T-helper 2 cell treated with Interferon-gamma antibody and Interleukin-4, amounts not matched to agents 5 μg/mL and 100 μg/mL, for 36 hours (primary cell): ENCODE measurements at regions not wholly inside any gene's neighbourhood (a gene's known extent, or its start where the extent isn't known, plus 50 kb on each side); places are given as distances from the start of the nearest gene placed in this dataset.
"Not testable (repeated sequence)": the region's sequence is repeated elsewhere in the genome, so short reads cannot be mapped to it uniquely, and the experiment has no call there.

Experiments
- DNase-seq: peaks from one replicate; pipeline ENCODE4 v3.0.0; 2021; ENCODE audit warnings: low spot score
- H3K27ac Mint-ChIP-seq: one replicate; pipeline ENCODE4 v1.8.0; 2021; ENCODE audit warnings: mild to moderate bottlenecking, mixed read lengths
- H3K27me3 Mint-ChIP-seq: one replicate; pipeline ENCODE4 v1.8.0; 2021; ENCODE audit warnings: low read depth, mixed read lengths
- H3K36me3 Mint-ChIP-seq: one replicate; pipeline ENCODE4 v1.8.0; 2021; ENCODE audit warnings: low read depth, mixed read lengths
- H3K4me1 Mint-ChIP-seq: one replicate; pipeline ENCODE4 v1.8.0; 2021; ENCODE audit warnings: low read depth, mixed read lengths
- H3K4me3 Mint-ChIP-seq: one replicate; pipeline ENCODE4 v1.8.0; 2022; ENCODE audit warnings: mild to moderate bottlenecking, moderate library complexity, mixed read lengths
- H3K9me3 Mint-ChIP-seq: one replicate; pipeline ENCODE4 v1.8.0; 2021; ENCODE audit warnings: mixed read lengths

DNA sequence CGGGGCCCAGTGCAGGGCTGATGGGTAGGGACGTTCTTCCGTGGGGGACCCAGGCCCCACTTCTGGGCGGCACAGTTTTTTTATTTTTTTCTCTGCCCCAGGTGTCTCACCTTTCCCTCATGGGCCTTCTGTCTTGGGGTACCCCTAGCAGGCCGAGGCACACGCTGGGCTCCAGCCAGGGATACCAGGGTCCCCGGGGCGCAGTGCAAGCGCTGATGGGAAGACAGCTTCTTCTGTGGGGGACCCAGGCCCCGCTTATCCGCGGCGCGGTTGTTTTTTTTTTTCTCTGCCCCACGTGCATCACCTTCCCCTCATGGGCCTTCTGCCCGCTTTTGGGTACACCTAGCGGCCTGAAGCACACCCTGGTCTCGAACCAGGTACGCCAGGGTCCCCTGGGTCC, 1481.0 kb upstream of the TPTE start:
- H3K27me3 Mint-ChIP-seq, H3K4me3 Mint-ChIP-seq, H3K36me3 Mint-ChIP-seq, H3K9me3 Mint-ChIP-seq, H3K27ac Mint-ChIP-seq, DNase-seq, H3K4me1 Mint-ChIP-seq: not testable (repeated sequence)

- not testable (repeated sequence) for DNase-seq, H3K36me3 Mint-ChIP-seq, H3K4me1 Mint-ChIP-seq, H3K27me3 Mint-ChIP-seq, H3K27ac Mint-ChIP-seq, H3K9me3 Mint-ChIP-seq, H3K4me3 Mint-ChIP-seq
Measured at GRCh38 chr21:9041175-9041948, 1480.0 kb upstream of the TPTE start.

DNA sequence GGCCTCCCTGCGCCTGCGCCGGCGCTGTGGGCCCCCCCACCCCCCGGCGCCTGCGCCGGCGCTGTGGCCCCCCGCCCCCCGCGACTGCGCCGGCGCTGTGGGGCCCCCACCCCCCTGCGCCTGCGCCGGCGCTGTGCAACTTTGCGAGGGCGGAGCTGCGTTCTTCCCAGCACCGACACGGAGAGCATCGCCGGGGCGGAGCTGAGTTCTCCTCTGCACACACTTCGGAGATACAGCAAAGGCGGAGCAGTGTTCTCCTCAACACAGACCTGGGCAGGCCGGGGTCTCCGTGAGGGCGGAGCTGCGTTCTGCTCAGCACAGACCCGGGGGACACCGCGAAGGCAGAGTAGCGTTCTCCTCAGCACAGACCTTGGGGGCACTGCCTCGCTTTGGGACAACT, 1478.3 kb upstream of the TPTE start:
- not testable (repeated sequence) for H3K27ac Mint-ChIP-seq, H3K9me3 Mint-ChIP-seq, H3K4me3 Mint-ChIP-seq, H3K27me3 Mint-ChIP-seq, DNase-seq, H3K4me1 Mint-ChIP-seq, H3K36me3 Mint-ChIP-seq

DNA sequence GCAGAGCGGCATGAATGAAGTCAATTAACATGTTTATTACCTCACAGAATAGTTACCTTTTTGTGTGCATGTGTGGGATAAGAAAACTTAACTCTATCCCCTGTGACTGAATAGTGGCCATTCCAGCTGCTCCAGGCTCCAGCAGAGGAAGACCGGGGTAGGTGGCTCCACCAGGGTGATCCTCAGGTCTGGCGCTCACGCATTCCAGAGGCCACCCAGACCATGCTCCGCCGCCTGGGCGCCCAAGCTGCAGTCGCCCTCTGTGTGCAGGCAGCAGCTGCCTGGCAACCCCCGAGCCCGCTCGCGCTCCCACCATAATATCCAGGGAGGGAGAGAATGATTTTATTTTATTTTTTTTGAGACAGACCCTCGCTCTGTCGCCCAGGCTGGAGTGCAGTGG, 1474.5 kb upstream of the TPTE start:
- not testable (repeated sequence) for H3K9me3 Mint-ChIP-seq, H3K4me3 Mint-ChIP-seq, H3K27ac Mint-ChIP-seq, H3K27me3 Mint-ChIP-seq, H3K4me1 Mint-ChIP-seq, DNase-seq, H3K36me3 Mint-ChIP-seq

DNA sequence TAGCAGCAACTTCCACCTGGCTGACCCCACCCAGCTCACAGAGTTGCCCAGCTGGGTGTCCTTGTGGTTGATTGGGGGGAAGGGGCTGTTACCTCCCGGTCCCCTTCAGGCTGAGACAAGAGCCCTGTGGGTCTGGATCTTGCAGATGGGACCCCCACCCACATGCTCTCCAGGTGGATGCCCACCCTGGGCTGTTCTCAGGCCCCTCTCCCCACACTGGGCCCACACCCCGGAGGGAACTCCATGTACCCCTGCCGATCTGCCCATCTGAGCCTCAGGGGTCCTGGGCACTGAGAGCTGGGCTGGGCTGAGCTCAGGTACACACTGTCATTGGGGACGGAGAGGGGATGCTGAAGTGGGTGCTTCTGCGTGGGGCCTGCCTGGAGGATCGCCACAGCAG, 1453.9 kb upstream of the TPTE start:
- not testable (repeated sequence) for H3K9me3 Mint-ChIP-seq, H3K4me3 Mint-ChIP-seq, H3K4me1 Mint-ChIP-seq, H3K27me3 Mint-ChIP-seq, H3K27ac Mint-ChIP-seq, DNase-seq, H3K36me3 Mint-ChIP-seq

GRCh38 chr21:9068622-9069021, 1452.8 kb upstream of the TPTE start:
- not testable (repeated sequence) for H3K4me3 Mint-ChIP-seq, DNase-seq, H3K36me3 Mint-ChIP-seq, H3K27me3 Mint-ChIP-seq, H3K27ac Mint-ChIP-seq, H3K9me3 Mint-ChIP-seq, H3K4me1 Mint-ChIP-seq

DNA sequence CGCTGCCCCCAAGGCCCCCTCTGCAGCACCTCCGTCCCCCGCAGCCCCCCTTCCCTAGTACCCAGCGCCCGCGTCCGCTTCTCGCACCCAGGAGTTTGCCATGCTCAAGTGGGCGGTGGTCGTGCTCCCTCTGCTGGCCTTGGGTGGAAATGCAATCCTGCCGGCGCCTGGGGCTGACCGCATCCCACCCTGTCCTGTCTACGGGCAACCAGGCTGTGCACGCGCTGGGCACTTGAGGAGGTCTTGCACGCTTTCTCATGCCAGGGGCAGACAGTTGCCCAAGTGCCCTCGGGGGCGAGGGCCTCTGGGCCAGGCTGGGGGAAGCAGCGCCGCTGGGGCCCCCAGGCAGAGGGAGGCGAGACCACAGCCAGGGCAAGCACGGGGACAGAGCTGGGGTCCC, 1450.7 kb upstream of the TPTE start:
- not testable (repeated sequence) for H3K4me1 Mint-ChIP-seq, H3K4me3 Mint-ChIP-seq, H3K27me3 Mint-ChIP-seq, DNase-seq, H3K36me3 Mint-ChIP-seq, H3K27ac Mint-ChIP-seq, H3K9me3 Mint-ChIP-seq

- H3K9me3 Mint-ChIP-seq, H3K27me3 Mint-ChIP-seq, DNase-seq, H3K27ac Mint-ChIP-seq, H3K36me3 Mint-ChIP-seq, H3K4me3 Mint-ChIP-seq, H3K4me1 Mint-ChIP-seq: not testable (repeated sequence)
Measured at GRCh38 chr21:9073010-9073409, 1448.4 kb upstream of the TPTE start.

DNA sequence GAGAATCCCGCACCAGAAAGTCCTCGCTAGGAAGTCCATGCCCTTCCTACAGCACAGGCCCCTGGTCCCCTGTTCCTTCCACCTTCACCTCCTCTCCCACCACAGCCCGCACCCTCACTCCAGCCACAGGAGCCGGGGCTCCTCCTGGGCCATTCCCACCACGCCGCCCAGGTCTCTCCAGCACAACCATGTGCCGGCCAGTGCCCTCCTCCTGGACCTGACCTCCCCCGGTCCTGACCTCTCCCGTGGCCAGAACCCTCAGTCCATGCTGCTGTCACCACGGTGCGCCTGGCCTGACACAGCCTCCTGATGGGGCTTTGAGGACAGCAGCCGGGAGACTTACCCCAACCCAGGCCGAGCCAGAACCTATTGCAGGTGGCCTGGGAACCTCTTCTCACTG, 1446.6 kb upstream of the TPTE start:
- not testable (repeated sequence) for H3K4me1 Mint-ChIP-seq, H3K27ac Mint-ChIP-seq, H3K9me3 Mint-ChIP-seq, H3K27me3 Mint-ChIP-seq, H3K4me3 Mint-ChIP-seq, H3K36me3 Mint-ChIP-seq, DNase-seq

- not testable (repeated sequence) for H3K4me3 Mint-ChIP-seq, H3K27me3 Mint-ChIP-seq, H3K4me1 Mint-ChIP-seq, H3K36me3 Mint-ChIP-seq, DNase-seq, H3K27ac Mint-ChIP-seq, H3K9me3 Mint-ChIP-seq
Measured at GRCh38 chr21:9083091-9083826, 1438.1 kb upstream of the TPTE start.

DNA sequence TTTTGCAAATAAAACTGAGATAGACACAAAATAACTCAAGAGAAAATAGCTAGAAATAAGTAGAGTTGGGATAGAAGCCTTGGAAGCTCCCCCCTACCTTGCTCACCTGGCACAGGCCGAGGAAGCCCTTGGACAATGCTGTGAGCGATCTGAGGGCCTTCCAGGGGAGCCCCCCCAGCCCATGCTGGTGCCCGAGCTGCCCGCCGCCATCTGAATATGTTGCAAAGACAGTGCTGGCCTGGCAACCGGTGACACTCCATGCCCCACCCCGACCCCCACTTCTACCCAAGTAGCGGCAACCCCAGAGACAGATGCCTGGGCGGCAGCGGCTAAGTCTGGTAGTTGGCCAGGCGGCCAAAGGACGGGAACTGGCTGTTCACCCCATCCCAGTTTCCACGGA, 1435.1 kb upstream of the TPTE start:
- H3K27me3 Mint-ChIP-seq, H3K27ac Mint-ChIP-seq, H3K4me1 Mint-ChIP-seq, DNase-seq, H3K9me3 Mint-ChIP-seq, H3K4me3 Mint-ChIP-seq, H3K36me3 Mint-ChIP-seq: not testable (repeated sequence)

DNA sequence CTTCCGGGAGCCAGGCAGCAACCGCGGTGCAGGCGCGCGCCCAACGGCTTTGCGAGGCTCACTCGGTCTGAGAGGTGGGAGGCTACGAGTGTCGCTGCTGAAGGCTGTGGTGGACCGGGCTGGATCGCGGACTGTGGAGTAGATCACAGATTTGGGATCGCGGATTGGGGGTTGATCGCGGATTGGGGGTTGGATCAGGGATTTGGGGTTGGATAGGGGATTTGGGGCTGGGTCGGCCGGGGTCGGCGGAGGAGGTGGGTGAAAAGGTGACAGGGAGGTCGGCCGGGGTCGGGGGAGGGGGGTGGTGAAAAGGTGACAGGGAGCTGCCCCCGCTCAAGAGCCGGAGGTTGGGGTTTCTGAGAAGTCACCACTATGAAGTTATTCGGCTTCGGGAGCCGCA, 1433.6 kb upstream of the TPTE start:
- not testable (repeated sequence) for DNase-seq, H3K4me3 Mint-ChIP-seq, H3K36me3 Mint-ChIP-seq, H3K27ac Mint-ChIP-seq, H3K4me1 Mint-ChIP-seq, H3K27me3 Mint-ChIP-seq, H3K9me3 Mint-ChIP-seq

GRCh38 chr21:9129741-9130140, 1391.6 kb upstream of the TPTE start:
- H3K9me3 Mint-ChIP-seq, H3K4me1 Mint-ChIP-seq, H3K4me3 Mint-ChIP-seq, DNase-seq, H3K36me3 Mint-ChIP-seq, H3K27ac Mint-ChIP-seq, H3K27me3 Mint-ChIP-seq: not testable (repeated sequence)

GRCh38 chr21:9130817-9131216, 1390.6 kb upstream of the TPTE start:
- not testable (repeated sequence) for H3K36me3 Mint-ChIP-seq, H3K27ac Mint-ChIP-seq, H3K9me3 Mint-ChIP-seq

More at GRCh38 chr21:9130817-9131216, 1390.6 kb upstream of the TPTE start:
- not testable (repeated sequence) for H3K4me3 Mint-ChIP-seq, H3K4me1 Mint-ChIP-seq, H3K27me3 Mint-ChIP-seq
- peak; percentile 3 for DNase-seq
